ENCODE measurements at regions not wholly inside any gene's neighbourhood (a gene's known extent, or its start where the extent isn't known, plus 50 kb on each side); places are given as distances from the start of the nearest gene placed in this dataset.

DNA sequence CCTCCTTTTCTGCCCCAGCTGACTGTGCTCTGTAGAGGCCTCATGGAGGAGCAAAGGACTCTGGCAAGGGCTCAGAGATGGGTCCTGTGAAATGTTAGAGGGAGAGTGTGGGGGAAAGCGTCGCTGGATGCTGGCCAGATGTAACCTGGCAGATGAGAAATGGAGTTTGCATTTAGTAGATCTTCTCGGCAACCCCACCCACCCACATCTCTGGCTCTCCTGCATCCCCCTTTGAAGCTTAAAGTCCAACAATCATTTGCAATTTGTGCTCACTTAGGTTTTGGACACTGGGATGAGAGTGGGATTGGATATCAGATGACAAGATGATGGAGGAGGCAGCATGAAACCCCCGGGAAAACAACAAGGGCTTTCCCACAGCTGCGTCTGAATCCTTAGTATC lies 523.6 kb upstream of the MCTP2 start:
- TF ChIP-seq, protein P1, sequence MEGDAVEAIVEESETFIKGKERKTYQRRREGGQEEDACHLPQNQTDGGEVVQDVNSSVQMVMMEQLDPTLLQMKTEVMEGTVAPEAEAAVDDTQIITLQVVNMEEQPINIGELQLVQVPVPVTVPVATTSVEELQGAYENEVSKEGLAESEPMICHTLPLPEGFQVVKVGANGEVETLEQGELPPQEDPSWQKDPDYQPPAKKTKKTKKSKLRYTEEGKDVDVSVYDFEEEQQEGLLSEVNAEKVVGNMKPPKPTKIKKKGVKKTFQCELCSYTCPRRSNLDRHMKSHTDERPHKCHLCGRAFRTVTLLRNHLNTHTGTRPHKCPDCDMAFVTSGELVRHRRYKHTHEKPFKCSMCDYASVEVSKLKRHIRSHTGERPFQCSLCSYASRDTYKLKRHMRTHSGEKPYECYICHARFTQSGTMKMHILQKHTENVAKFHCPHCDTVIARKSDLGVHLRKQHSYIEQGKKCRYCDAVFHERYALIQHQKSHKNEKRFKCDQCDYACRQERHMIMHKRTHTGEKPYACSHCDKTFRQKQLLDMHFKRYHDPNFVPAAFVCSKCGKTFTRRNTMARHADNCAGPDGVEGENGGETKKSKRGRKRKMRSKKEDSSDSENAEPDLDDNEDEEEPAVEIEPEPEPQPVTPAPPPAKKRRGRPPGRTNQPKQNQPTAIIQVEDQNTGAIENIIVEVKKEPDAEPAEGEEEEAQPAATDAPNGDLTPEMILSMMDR (IDR thresholded peaks at IDR 0.05), result no peak
- TF ChIP-seq POLR2A (IDR thresholded peaks at IDR 0.05), result no peak
